ENCODE measurements at regions not wholly inside any gene's neighbourhood (a gene's known extent, or its start where the extent isn't known, plus 50 kb on each side); places are given as distances from the start of the nearest gene placed in this dataset.

GRCh38 chrX:5730556-5730955 lies 498.1 kb downstream of the NLGN4X start:
- no peak for TF ChIP-seq CTCF (IDR thresholded peaks at IDR 0.05)
- TF ChIP-seq POLR2A (IDR thresholded peaks at IDR 0.05) = no peak
